GM12874 (cell line): ENCODE measurements at regions not wholly inside any gene's neighbourhood (a gene's known extent, or its start where the extent isn't known, plus 50 kb on each side); places are given as distances from the start of the nearest gene placed in this dataset.

Source experiments
- CTCF ChIP-seq: IDR thresholded peaks from 2 replicates; pipeline ENCODE4 v1.5.1; 2011; ENCODE audit warnings: low read depth, mild to moderate bottlenecking, control low read depth, low read length, moderate library complexity; ENCODE audit not compliant: insufficient read depth

GRCh38 chr12:67426067-67426466 lies 156.9 kb downstream of the CAND1 start:
- no peak for TF ChIP-seq CTCF

- no peak for TF ChIP-seq CTCF
Measured at GRCh38 chr12:67427336-67427735, 158.2 kb downstream of the CAND1 start.

GRCh38 chr12:67428431-67428830 lies 159.3 kb downstream of the CAND1 start:
- TF ChIP-seq CTCF = no peak

- no peak for TF ChIP-seq CTCF
Measured at GRCh38 chr12:67430708-67431335, 161.7 kb downstream of the CAND1 start.

- TF ChIP-seq CTCF = no peak
Measured at GRCh38 chr12:67431411-67432020, 162.4 kb downstream of the CAND1 start.

- TF ChIP-seq CTCF = no peak
Measured at GRCh38 chr12:67433385-67434175, 164.4 kb downstream of the CAND1 start.

- TF ChIP-seq CTCF = no peak
Measured at GRCh38 chr12:67434671-67435370, 165.7 kb downstream of the CAND1 start.
